ENCODE measurements at regions not wholly inside any gene's neighbourhood (a gene's known extent, or its start where the extent isn't known, plus 50 kb on each side); places are given as distances from the start of the nearest gene placed in this dataset.

GRCh38 chr18:10349561-10349960 lies 104.9 kb upstream of the APCDD1 start:
- peaks cover 22% of the 10 kb centered on the region for H3K9me1 ChIP-seq (ENCODE audit: insufficient read depth, low read length)
- H3K4me3 ChIP-seq (ENCODE audit: insufficient read depth, low read depth, low read length), result no peak overlapping the region
- H2BK120ac ChIP-seq (ENCODE audit: low read depth, low read length), result 0 out of 2 replicates have a peak overlapping the region, but pooled peaks have one; percentile 33
- no CpG with 5 or more reads among the region's 4 CpGs for WGBS, 2 experiments (ENCODE audit: extremely low coverage in 2 of 2, insufficient read length in 1 of 2)
- dilution Hi-C loops (cut with HindIII; ENCODE audit: low sequenced_read_pairs, unreplicated experiment) (no loop called here), in situ Hi-C loops (cut with MboI; ENCODE audit: low sequenced_read_pairs) (no loop called here), intact Hi-C loops (cut with micrococcal nuclease) (no loop called here)
- no peak for DNase-seq
- H2AFZ ChIP-seq (replicated peaks; ENCODE audit: low read length, poor library complexity), result no peak overlapping the region
- no peak overlapping the region for H3K9ac ChIP-seq (ENCODE audit: low read depth, low read length)
- H2AK5ac ChIP-seq (ENCODE audit: low read depth, low read length), result no peak overlapping the region
- no TSS peak for BruUV-seq (replicated peaks)
- H4K5ac ChIP-seq (ENCODE audit: low read depth, low read length), result no peak overlapping the region
- H3K36me3 ChIP-seq (ENCODE audit: control insufficient read depth, insufficient read depth, low read length), result no peaks in the 10 kb centered on the region
- CTCF ChIA-PET, result no interaction called here
- H3K23ac ChIP-seq (ENCODE audit: low read depth, low read length), result no peak overlapping the region
- H3K79me1 ChIP-seq (ENCODE audit: low read depth in 1 of 2, low read length in 2 of 2), result no peaks in the 10 kb centered on the region
- H2BK5ac ChIP-seq (ENCODE audit: low read depth, low read length, poor library complexity, severe bottlenecking), result no peak overlapping the region
- no peak overlapping the region for H3K27ac ChIP-seq (ENCODE audit: insufficient read depth, low read length)
- POLR2A ChIA-PET (ENCODE audit: unreplicated experiment), result no interaction called here
- H3K27me3 ChIP-seq (ENCODE audit: control insufficient read depth, insufficient read depth, low read length), result no peaks in the 10 kb centered on the region
- H2BK20ac ChIP-seq (ENCODE audit: low read depth, low read length), result 0 out of 2 replicates have a peak overlapping the region, but pooled peaks have one; percentile 26
- ATAC-seq (ENCODE audit: low read depth), result no peak
- H3K4me2 ChIP-seq (ENCODE audit: low read depth, low read length), result no peak overlapping the region
- no peaks in the 10 kb centered on the region for H4K20me1 ChIP-seq (ENCODE audit: insufficient read depth, low read length)
- H2AK9ac ChIP-seq (replicated peaks; ENCODE audit: low read depth, low read length, poor library complexity), result no peak overlapping the region
- no peak overlapping the region for H3K56ac ChIP-seq (ENCODE audit: extremely low read depth, insufficient read depth, low read length)
- no peak for TF ChIP-seq CHD1 (IDR thresholded peaks at IDR 0.05; ENCODE audit: low read depth, low read length)
- TF ChIP-seq CTCF (conservative IDR thresholded peaks at IDR 0.05; ENCODE audit: low read depth, low read length), result no peak
- TF ChIP-seq RCOR1 (IDR thresholded peaks at IDR 0.05; ENCODE audit: insufficient replicate concordance, low read length), result no peak
- TF ChIP-seq SMC3 (IDR thresholded peaks at IDR 0.05; ENCODE audit: low read depth, low read length), result no peak
- no peak for TF ChIP-seq RFX5 (IDR thresholded peaks at IDR 0.05; ENCODE audit: low read depth, low read length)
- TF ChIP-seq ELK1 (IDR thresholded peaks at IDR 0.05; ENCODE audit: borderline replicate concordance, low read depth, low read length), result no peak
- TF ChIP-seq USF2 (IDR thresholded peaks at IDR 0.05; ENCODE audit: low read depth, low read length), result no peak
- TF ChIP-seq MXI1 (IDR thresholded peaks at IDR 0.05; ENCODE audit: borderline replicate concordance, low read depth, low read length), result no peak
- TF ChIP-seq BHLHE40 (IDR thresholded peaks at IDR 0.05; ENCODE audit: low read depth, low read length), result no peak
- no peak overlapping the region for H2BK15ac ChIP-seq (ENCODE audit: low read depth, low read length)
- no peak overlapping the region for H4K91ac ChIP-seq (ENCODE audit: insufficient read depth, low read depth, low read length)
- H3K4me1 ChIP-seq (ENCODE audit: control insufficient read depth, insufficient read depth, low read length), result peaks cover 20% of the 10 kb centered on the region
- peak overlapping the region; percentile 39; the same call in 1 of the 2 replicates for H3K18ac ChIP-seq (ENCODE audit: low read depth, low read length)
- H4K8ac ChIP-seq (ENCODE audit: low read depth in 2 of 2, low read length in 2 of 2), result no peak overlapping the region
- H3K9me3 ChIP-seq (ENCODE audit: control insufficient read depth, insufficient read depth, low read length), result no peaks in the 10 kb centered on the region
- no peak overlapping the region for H3K14ac ChIP-seq (replicated peaks; ENCODE audit: low read depth, low read length)
- H3K4ac ChIP-seq (ENCODE audit: low read depth, low read length), result 0 out of 2 replicates have a peak overlapping the region, but pooled peaks have one; percentile 15

Data from IMR-90 (cell line).